HEK293 (cell line): ENCODE measurements at regions not wholly inside any gene's neighbourhood (a gene's known extent, or its start where the extent isn't known, plus 50 kb on each side); places are given as distances from the start of the nearest gene placed in this dataset.

Experiments used
- CTCF ChIA-PET: fragments of 350-600 bp; formaldehyde crosslinking; extraction: SDS; loops from one replicate; lab custom pipeline; 2021; ENCODE audit warnings: antibody characterized with exemption; lab: Yijun Ruan, JAX
- POLR2A ChIA-PET: fragments of 300-600 bp; formaldehyde crosslinking; extraction: SDS; loops from one replicate; lab custom pipeline; 2020; ENCODE audit warnings: antibody characterized with exemption, inconsistent platforms; lab: Yijun Ruan, JAX
- H3K27ac ChIP-seq: fragments of 200-500 bp; sonication (Bioruptor generic); 2 replicates; pipeline ENCODE4 v1.5.1; 2014; ENCODE audit warnings: low read depth, low read length, control low read depth, inconsistent platforms; ENCODE audit errors: extremely low read depth
- H3K36me3 ChIP-seq, 2 experiments: fragments of 200-500 bp in 1 of 2; sonication (Bioruptor generic) in 1 of 2; 1 replicate in 1 of 2; 2 replicates in 1 of 2; pipeline ENCODE4 v1.5.1; 2014 to 2017; ENCODE audit warnings: inconsistent platforms in 2 of 2, low read length in 2 of 2; ENCODE audit not compliant: control insufficient read depth in 2 of 2, insufficient read depth in 1 of 2
- H3K4me1 ChIP-seq: fragments of 200-500 bp; sonication (Bioruptor generic); 2 replicates; pipeline ENCODE4 v1.5.1; 2014; ENCODE audit warnings: mild to moderate bottlenecking, low read length, inconsistent platforms; ENCODE audit not compliant: control insufficient read depth, insufficient read depth
- H3K4me3 ChIP-seq: 2 replicates; pipeline ENCODE4 v1.5.1; 2011; ENCODE audit warnings: low read depth, mild to moderate bottlenecking, control low read depth, low read length, moderate library complexity
- H3K9me3 ChIP-seq: fragments of 200-500 bp; sonication (Bioruptor generic); 2 replicates; pipeline ENCODE4 v1.5.1; 2014; ENCODE audit warnings: low read depth, low read length, inconsistent platforms; ENCODE audit not compliant: control insufficient read depth, insufficient read depth
- KLF1 ChIP-seq: fragments of 450-650 bp; formaldehyde crosslinking; IDR thresholded peaks from 2 replicates; pipeline ENCODE4 v1.5.1; 2016; ENCODE audit warnings: missing biosample characterization, missing genetic modification characterization
- SCRT1 ChIP-seq: fragments of 450-650 bp; formaldehyde crosslinking; IDR thresholded peaks from 2 replicates; pipeline ENCODE4 v1.5.1; 2016; ENCODE audit warnings: missing biosample characterization, missing genetic modification characterization, borderline replicate concordance
- SCRT2 ChIP-seq: fragments of 450-650 bp; formaldehyde crosslinking; IDR thresholded peaks from 2 replicates; pipeline ENCODE4 v1.5.1; 2016; ENCODE audit warnings: missing biosample characterization, missing genetic modification characterization
- ZNF169 ChIP-seq: fragments of 450-650 bp; formaldehyde crosslinking; IDR thresholded peaks from 2 replicates; pipeline ENCODE4 v1.5.1; 2016; ENCODE audit warnings: missing biosample characterization, missing genetic modification characterization
- ZNF24 ChIP-seq: fragments of 450-650 bp; formaldehyde crosslinking; IDR thresholded peaks from 2 replicates; pipeline ENCODE4 v1.5.1; 2016; ENCODE audit warnings: missing biosample characterization, missing genetic modification characterization
- ZNF670 ChIP-seq: fragments of 450-650 bp; formaldehyde crosslinking; IDR thresholded peaks from 2 replicates; pipeline ENCODE4 v1.5.1; 2016; ENCODE audit warnings: missing biosample characterization, missing genetic modification characterization, low read depth
- TF ChIP-seq, protein P1 (sequence below): fragments of 450-650 bp; formaldehyde crosslinking; IDR thresholded peaks from 2 replicates; pipeline ENCODE4 v1.5.1; 2016; ENCODE audit warnings: missing biosample characterization, missing genetic modification characterization
- TF ChIP-seq, protein P2 (sequence below): fragments of 450-650 bp; formaldehyde crosslinking; IDR thresholded peaks from 2 replicates; pipeline ENCODE4; 2016; ENCODE audit warnings: missing biosample characterization, missing genetic modification characterization
- TF ChIP-seq, protein P3 (sequence below): fragments of 450-650 bp; formaldehyde crosslinking; IDR thresholded peaks from 2 replicates; pipeline ENCODE4 v1.5.1; 2017; ENCODE audit warnings: missing biosample characterization, missing genetic modification characterization
- TF ChIP-seq, protein P4 (sequence below): fragments of 450-650 bp; formaldehyde crosslinking; IDR thresholded peaks from 2 replicates; pipeline ENCODE4 v1.5.1; 2016; ENCODE audit warnings: missing biosample characterization, missing genetic modification characterization

DNA sequence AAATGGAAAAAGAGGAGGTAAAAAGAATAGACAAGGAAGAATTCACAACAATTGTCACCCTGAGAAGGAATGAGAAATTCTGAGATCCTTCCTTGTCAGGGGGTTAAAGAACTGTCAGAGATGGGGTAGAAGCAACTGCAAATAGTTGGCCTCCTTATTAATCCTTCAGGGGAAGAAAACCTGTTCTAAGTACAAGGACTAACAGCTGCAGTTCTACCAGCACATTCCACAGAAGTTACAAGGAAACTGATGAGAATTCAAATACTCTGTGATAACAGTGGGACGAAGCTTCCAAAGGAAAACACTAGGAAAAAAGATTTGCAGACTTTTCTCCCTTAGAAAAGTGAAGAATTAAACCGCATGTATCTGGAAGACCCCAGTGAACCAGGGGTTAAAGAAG is 93.7 kb downstream of the OR2K2 start (continued):
- TF ChIP-seq, protein P1, sequence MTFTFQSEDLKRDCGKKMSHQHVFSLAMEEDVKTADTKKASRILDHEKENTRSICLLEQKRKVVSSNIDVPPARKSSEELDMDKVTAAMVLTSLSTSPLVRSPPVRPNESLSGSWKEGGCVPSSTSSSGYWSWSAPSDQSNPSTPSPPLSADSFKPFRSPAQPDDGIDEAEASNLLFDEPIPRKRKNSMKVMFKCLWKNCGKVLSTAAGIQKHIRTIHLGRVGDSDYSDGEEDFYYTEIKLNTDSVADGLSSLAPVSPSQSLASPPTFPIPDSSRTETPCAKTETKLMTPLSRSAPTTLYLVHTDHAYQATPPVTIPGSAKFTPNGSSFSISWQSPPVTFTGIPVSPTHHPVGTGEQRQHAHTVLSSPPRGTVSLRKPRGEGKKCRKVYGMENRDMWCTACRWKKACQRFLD, result no peak
- TF ChIP-seq, protein P2, sequence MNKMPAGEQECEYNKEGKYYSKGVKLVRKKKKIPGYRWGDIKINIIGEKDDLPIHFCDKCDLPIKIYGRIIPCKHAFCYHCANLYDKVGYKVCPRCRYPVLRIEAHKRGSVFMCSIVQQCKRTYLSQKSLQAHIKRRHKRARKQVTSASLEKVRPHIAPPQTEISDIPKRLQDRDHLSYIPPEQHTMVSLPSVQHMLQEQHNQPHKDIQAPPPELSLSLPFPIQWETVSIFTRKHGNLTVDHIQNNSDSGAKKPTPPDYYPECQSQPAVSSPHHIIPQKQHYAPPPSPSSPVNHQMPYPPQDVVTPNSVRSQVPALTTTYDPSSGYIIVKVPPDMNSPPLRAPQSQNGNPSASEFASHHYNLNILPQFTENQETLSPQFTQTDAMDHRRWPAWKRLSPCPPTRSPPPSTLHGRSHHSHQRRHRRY (tag by site-specific recombination), result no peak
- TF ChIP-seq ZNF670 (tag by site-specific recombination), result no peak

DNA sequence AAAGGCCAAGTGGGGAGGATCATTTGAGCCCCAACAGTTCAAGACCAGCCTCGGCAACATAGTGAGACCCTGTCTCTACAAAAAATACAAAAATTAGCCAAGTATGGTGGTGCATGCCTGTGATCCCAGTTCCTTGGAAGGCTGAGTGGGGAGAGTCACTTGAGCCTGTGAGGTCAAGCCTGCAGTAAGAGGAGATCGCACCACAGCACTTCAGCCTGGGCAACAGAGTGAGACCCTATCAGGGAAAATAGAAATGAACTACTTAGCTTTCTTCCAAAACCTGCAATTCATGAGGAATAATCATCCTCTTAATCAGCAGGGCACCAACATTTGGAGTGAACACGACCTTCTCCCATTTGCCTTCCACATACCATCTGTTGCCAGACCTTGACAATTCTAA is 96.1 kb downstream of the OR2K2 start:
- no peaks in the 10 kb centered on the region for H3K36me3 ChIP-seq
- no peak overlapping the region for H3K27ac ChIP-seq
- no peaks in the 10 kb centered on the region for H3K9me3 ChIP-seq
- ChIA-PET CTCF (no interaction called here), POLR2A (no interaction called here)
- TF ChIP-seq, protein P3, sequence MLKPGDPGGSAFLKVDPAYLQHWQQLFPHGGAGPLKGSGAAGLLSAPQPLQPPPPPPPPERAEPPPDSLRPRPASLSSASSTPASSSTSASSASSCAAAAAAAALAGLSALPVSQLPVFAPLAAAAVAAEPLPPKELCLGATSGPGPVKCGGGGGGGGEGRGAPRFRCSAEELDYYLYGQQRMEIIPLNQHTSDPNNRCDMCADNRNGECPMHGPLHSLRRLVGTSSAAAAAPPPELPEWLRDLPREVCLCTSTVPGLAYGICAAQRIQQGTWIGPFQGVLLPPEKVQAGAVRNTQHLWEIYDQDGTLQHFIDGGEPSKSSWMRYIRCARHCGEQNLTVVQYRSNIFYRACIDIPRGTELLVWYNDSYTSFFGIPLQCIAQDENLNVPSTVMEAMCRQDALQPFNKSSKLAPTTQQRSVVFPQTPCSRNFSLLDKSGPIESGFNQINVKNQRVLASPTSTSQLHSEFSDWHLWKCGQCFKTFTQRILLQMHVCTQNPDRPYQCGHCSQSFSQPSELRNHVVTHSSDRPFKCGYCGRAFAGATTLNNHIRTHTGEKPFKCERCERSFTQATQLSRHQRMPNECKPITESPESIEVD, result no peak
- no peak for TF ChIP-seq ZNF24 (tag by site-specific recombination)
- H3K4me1 ChIP-seq, result no peaks in the 10 kb centered on the region
- no peak overlapping the region for H3K4me3 ChIP-seq

DNA sequence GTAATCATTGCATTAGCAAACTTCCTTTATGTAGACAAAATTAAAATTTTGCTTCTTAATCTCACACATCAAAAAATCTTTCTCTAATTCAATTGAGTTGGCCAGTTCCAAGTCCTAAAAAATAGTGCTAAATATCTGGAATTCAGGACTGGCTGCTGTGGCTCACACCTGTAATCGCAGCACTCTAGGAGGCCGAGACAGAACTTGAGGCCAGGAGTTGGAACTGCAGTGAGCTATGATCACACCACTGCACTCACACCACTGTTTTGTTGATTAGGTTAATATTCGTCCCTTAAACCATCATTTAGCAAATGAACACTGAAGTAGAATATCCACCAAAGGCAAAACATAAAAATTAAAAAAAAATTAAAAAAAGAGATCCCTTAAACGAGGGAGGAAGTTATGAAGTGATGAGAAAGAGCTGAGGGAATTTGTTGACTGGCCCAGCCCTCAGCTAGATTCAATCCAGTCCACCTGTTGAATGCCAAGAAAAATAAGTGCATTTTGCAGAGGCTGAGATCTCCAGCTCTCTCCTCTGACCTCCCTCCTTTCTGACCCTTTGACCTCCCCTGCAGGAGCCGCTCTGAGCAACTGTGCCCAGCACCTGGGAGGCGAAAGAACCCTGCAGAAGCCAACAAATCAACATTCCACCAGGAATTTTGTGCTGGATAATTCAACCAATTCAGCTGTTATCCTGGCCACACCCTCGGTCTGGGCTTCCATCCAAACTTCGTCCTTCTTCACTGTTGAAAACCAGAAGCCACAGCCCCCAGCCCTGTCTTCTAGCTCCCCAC is 96.8 kb downstream of the OR2K2 start:
- ChIA-PET POLR2A (no interaction called here), CTCF (interaction anchor here (0.5 kb wide), 1 partner anchor 66 kb away, joined by 5 read pairs; no protein-coding TSS in a partner anchor)
- H3K4me3 ChIP-seq, result no peak overlapping the region

More for the DNA sequence above, 96.8 kb downstream of the OR2K2 start:
- Histone ChIP-seq H3K9me3 (no peaks in the 10 kb centered on the region), H3K4me1 (no peaks in the 10 kb centered on the region), H3K27ac (no peak overlapping the region), H3K36me3 (no peaks in the 10 kb centered on the region)
- peak; percentile 26; the same call in 1 of the 2 replicates for TF ChIP-seq KLF1 (tag by site-specific recombination)
- TF ChIP-seq SCRT1 (tag by site-specific recombination), result peak; percentile 66; the same call in 1 of the 2 replicates
- no peak for TF ChIP-seq ZNF169 (tag by site-specific recombination)
- TF ChIP-seq, protein P4, sequence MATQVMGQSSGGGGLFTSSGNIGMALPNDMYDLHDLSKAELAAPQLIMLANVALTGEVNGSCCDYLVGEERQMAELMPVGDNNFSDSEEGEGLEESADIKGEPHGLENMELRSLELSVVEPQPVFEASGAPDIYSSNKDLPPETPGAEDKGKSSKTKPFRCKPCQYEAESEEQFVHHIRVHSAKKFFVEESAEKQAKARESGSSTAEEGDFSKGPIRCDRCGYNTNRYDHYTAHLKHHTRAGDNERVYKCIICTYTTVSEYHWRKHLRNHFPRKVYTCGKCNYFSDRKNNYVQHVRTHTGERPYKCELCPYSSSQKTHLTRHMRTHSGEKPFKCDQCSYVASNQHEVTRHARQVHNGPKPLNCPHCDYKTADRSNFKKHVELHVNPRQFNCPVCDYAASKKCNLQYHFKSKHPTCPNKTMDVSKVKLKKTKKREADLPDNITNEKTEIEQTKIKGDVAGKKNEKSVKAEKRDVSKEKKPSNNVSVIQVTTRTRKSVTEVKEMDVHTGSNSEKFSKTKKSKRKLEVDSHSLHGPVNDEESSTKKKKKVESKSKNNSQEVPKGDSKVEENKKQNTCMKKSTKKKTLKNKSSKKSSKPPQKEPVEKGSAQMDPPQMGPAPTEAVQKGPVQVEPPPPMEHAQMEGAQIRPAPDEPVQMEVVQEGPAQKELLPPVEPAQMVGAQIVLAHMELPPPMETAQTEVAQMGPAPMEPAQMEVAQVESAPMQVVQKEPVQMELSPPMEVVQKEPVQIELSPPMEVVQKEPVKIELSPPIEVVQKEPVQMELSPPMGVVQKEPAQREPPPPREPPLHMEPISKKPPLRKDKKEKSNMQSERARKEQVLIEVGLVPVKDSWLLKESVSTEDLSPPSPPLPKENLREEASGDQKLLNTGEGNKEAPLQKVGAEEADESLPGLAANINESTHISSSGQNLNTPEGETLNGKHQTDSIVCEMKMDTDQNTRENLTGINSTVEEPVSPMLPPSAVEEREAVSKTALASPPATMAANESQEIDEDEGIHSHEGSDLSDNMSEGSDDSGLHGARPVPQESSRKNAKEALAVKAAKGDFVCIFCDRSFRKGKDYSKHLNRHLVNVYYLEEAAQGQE (tag by site-specific recombination), result no peak
- peak; percentile 88 for TF ChIP-seq SCRT2
